Choroid plexus epithelial cell (primary cell): ENCODE measurements at regions not wholly inside any gene's neighbourhood (a gene's known extent, or its start where the extent isn't known, plus 50 kb on each side); places are given as distances from the start of the nearest gene placed in this dataset.

Source experiments
- DNase-seq: peaks from one replicate; pipeline ENCODE4 v3.0.0-alpha.2; 2010; ENCODE audit warnings: low read depth
- H3K4me3 ChIP-seq: 2 replicates; pipeline ENCODE4 v1.5.1; 2011; ENCODE audit warnings: low read depth, mild to moderate bottlenecking, control low read depth, low read length, moderate library complexity
- CTCF ChIP-seq: conservative IDR thresholded peaks from 2 replicates; pipeline ENCODE4 v1.5.1; 2011; ENCODE audit warnings: low read depth, mild to moderate bottlenecking, control low read depth, inconsistent platforms, low read length, moderate library complexity

GRCh38 chr5:82820188-82820587 lies 257.0 kb downstream of the TMEM167A start:
- DNase-seq: no peak
- no peak for TF ChIP-seq CTCF
- no peak overlapping the region for H3K4me3 ChIP-seq

GRCh38 chr5:82817897-82818676 lies 259.1 kb downstream of the TMEM167A start:
- no peak for TF ChIP-seq CTCF
- no peak for DNase-seq
- no peak overlapping the region for H3K4me3 ChIP-seq

- no peak for TF ChIP-seq CTCF
Observed at GRCh38 chr5:82816926-82817325, 260.3 kb downstream of the TMEM167A start.

GRCh38 chr5:82815871-82816270 lies 261.3 kb downstream of the TMEM167A start:
- peak; percentile 87 for DNase-seq
- no peak overlapping the region for H3K4me3 ChIP-seq
- no peak for TF ChIP-seq CTCF

More at GRCh38 chr5:82816926-82817325, 260.3 kb downstream of the TMEM167A start:
- DNase-seq: no peak
- H3K4me3 ChIP-seq: no peak overlapping the region

- H3K4me3 ChIP-seq: no peak overlapping the region
- no peak for DNase-seq
- no peak for TF ChIP-seq CTCF
Observed at GRCh38 chr5:82813861-82814260, 263.3 kb downstream of the TMEM167A start.

GRCh38 chr5:82812575-82812974 lies 264.6 kb downstream of the TMEM167A start:
- no peak for TF ChIP-seq CTCF
- H3K4me3 ChIP-seq: no peak overlapping the region
- DNase-seq: peak; percentile 96

GRCh38 chr5:82811490-82811889 lies 265.7 kb downstream of the TMEM167A start:
- H3K4me3 ChIP-seq: no peak overlapping the region
- TF ChIP-seq CTCF: no peak
- DNase-seq: no peak
